Fibroblast of the aortic adventitia (primary cell): ENCODE measurements at regions not wholly inside any gene's neighbourhood (a gene's known extent, or its start where the extent isn't known, plus 50 kb on each side); places are given as distances from the start of the nearest gene placed in this dataset. TPM values are rescaled to one million over a fixed set of nuclear protein-coding genes. Genes with fewer than 3 reads are reported as not detected.
"Not testable (repeated sequence)": the region's sequence is repeated elsewhere in the genome, so short reads cannot be mapped to it uniquely, and the experiment has no call there.

Source experiments
- DNase-seq: peaks from one replicate; pipeline ENCODE4 v3.0.0-alpha.2; 2010; ENCODE audit warnings: low read depth
- H3K4me3 ChIP-seq: 2 replicates; pipeline ENCODE4 v1.5.1; 2011; ENCODE audit warnings: low read depth, mild to moderate bottlenecking, control low read depth, low read length, moderate library complexity
- small RNA-seq: library from RNA; depleted of rRNA; stranded (forward); fragments of <200 nt; gene quantifications from one replicate; pipeline ENCODE3, GENCODE V24; 2012
- TF ChIP-seq, protein P1 (sequence below): IDR thresholded peaks from 2 replicates; pipeline ENCODE4 v1.5.1; 2011; ENCODE audit warnings: mild to moderate bottlenecking, low read length, control low read depth, inconsistent platforms; ENCODE audit not compliant: insufficient read depth

DNA sequence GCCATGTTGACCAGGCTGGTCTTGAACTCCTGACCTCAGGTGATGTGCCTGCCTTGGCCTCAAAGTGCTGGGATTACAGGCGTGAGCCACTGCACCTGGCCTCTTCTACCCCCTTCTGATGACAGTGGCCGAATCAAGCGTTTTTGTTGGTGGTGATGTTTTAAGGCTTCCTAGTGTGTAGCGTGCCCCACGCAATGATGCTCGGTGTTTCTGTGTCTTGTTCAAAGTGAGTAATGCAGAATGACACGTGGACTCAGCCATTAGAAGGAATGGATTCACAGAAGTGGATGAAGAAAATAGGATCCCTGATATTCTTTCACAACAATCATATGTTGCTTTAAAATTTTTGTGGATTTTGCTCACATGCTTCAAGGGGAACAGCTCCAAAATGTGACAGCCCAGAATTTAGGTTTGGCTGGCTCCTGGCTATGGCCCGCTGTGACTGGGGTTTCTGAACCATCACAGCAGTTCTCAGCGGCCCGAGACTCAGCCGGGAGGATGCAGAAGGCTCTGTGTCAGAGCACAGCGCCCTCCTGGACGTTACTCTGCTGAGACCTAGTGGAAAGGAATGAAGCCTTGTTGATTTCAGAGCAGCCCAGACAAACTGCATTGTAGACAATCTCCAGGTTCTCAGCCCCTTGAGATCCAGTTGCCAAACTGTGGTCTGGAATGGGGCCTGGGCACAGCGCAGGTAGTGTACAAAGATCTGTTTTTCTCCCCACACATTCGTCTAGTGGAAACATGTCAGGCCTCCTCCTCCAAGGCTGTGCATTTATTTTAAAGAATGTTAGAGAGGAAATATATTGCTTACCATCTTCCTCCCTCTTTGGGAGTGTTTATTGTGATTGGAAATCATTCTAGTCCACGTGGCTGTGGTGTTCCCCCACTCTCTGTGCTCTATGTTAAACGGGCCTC, 57.6 kb upstream of the TIAM2 start:
- DNase-seq, result peak; percentile 48
- no peak overlapping the region for H3K4me3 ChIP-seq
- TF ChIP-seq, protein P1, sequence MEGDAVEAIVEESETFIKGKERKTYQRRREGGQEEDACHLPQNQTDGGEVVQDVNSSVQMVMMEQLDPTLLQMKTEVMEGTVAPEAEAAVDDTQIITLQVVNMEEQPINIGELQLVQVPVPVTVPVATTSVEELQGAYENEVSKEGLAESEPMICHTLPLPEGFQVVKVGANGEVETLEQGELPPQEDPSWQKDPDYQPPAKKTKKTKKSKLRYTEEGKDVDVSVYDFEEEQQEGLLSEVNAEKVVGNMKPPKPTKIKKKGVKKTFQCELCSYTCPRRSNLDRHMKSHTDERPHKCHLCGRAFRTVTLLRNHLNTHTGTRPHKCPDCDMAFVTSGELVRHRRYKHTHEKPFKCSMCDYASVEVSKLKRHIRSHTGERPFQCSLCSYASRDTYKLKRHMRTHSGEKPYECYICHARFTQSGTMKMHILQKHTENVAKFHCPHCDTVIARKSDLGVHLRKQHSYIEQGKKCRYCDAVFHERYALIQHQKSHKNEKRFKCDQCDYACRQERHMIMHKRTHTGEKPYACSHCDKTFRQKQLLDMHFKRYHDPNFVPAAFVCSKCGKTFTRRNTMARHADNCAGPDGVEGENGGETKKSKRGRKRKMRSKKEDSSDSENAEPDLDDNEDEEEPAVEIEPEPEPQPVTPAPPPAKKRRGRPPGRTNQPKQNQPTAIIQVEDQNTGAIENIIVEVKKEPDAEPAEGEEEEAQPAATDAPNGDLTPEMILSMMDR, result peak; percentile 30

DNA sequence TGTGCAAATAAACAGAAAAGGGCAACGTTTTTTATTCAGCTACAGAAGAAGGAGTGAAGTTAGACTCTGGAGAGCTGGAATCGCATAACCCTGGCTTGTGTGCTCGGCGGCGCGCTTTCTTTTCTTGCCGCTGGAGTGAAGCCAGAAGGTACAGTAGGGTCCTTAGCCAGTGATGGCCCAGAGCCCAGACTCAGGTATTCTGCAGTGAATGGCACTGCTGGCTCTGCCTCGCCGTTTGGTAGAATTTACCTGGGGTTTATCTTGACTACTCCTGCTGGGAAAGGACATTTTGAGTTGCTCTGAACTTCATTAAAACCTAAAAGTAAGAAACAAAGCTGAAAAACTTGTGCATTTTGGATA, 56.9 kb upstream of the TIAM2 start:
- no peak overlapping the region for H3K4me3 ChIP-seq
- TF ChIP-seq, protein P1, result no peak
- DNase-seq, result no peak

DNA sequence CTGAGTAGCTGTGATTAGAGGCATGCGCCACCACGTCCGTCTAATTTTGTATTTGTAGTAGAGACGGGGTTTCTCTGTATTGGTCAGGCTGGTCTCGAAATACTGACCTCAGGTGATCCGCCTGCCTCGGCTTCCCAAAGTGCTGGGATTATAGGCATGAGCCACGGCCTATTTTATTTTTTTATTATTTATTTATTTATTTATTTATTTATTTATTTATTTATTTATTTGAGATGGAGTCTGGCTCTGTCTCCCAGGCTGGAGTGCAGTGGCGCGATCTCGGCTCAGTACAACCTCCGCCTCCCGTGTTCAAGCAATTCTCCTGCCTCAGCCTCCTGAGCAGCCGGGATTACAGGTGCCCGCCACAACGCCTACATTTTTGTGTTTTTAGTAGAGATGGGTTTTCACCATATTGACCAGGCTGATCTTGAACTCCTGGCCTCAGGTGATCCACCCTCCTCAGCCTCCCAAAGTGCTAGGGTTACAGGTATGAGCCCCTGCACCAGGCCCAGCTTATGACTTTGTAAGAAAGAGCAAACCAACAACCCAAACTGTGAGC, 56.3 kb upstream of the TIAM2 start:
- not testable (repeated sequence) for DNase-seq, H3K4me3 ChIP-seq

DNA sequence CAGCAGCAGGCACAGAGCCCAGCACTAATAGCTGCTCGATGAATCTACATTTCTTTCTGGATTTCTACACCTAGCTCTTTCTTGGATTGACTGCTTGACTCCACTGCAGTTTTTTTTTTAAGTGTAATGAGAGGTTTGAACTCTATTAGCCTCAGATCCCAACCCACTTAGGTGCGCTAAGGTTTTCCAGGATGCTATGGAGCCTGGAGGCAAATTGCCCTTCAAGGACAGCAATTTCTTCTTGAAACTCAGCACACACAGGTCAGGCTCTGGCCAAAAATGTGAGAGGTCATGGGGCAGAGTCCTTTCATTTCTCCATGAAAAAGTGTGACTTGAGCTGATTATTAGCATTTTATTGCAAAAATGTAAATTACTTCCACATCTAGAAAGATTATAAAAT, 52.3 kb upstream of the TIAM2 start:
- DNase-seq, result no peak
- no peak overlapping the region for H3K4me3 ChIP-seq
- TF ChIP-seq, protein P1, result no peak

DNA sequence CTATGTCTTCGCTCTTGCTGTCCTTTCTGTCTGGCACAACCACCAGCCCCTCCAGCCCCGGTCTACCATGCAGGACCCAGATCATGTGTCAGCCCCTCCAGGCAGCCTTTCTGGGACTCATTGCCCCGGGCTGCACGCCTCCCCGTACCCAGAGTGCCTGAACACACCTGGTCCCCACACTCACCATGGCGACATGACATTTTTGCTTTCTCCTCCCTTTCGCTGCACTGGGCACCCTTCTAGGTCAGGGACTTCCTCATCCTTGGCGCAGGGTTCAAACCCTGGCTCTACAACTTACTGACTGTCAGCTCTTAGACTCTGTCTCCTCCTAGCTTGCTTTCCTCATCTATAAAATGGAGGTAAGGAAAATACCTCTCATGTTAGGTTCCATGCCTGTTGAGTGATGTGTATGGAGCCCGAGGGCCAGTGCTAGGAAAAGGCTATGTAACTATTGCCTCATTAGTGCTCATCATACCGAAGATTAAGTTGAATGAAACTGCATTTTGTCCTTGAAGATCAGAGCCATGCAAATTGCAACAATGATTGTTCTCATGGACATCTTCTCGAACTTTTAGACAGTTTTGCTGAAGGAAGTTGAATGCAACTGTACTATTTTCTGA, 49.7 kb upstream of the TIAM2 start:
- no peak for DNase-seq
- H3K4me3 ChIP-seq, result no peak overlapping the region
- TF ChIP-seq, protein P1, result no peak

Small RNAs in the stretch of these regions (small RNA-seq; reads per million reads assigned to genes)
- gene RF00096, result not detected
